Panc1 (cell line): ENCODE measurements at regions not wholly inside any gene's neighbourhood (a gene's known extent, or its start where the extent isn't known, plus 50 kb on each side); places are given as distances from the start of the nearest gene placed in this dataset.

Source experiments
- POLR2AphosphoS5 ChIP-seq: IDR thresholded peaks from 2 replicates; pipeline ENCODE4 v1.6.1; 2012; ENCODE audit warnings: mild to moderate bottlenecking, low read depth, low read length, moderate library complexity
- TF ChIP-seq, protein P1 (sequence below): fragments of 450-650 bp; IDR thresholded peaks from 2 replicates; pipeline ENCODE4 v1.5.1; 2017; ENCODE audit warnings: mild to moderate bottlenecking
- TF ChIP-seq, protein P2 (sequence below), 2 experiments: IDR thresholded peaks; 2 replicates each; pipeline ENCODE4 v1.6.1; 2011 to 2012; ENCODE audit warnings: low read depth in 2 of 2, control low read depth in 1 of 2, low read length in 1 of 2, mild to moderate bottlenecking in 1 of 2, moderate library complexity in 1 of 2; ENCODE audit not compliant: insufficient read depth in 1 of 2

DNA sequence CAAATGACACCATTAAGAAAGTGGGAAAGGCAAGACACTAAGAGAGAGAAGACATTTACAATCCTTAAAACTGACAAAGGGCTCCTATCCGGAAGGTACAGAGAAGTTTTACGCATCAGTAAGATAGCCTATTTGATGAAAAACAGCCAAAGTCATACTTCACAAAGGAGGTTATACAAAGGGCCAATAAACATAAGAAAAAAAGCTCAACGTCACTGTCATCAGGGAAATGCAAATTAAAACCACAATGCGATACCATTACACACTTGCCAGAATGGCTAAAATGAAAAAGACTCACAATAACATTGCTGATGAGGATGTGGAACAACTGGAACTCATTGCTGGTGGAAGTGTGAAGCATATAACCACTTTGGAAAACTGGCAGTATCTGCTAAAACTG is 168.6 kb upstream of the FAR2 start:
- TF ChIP-seq, protein P1, sequence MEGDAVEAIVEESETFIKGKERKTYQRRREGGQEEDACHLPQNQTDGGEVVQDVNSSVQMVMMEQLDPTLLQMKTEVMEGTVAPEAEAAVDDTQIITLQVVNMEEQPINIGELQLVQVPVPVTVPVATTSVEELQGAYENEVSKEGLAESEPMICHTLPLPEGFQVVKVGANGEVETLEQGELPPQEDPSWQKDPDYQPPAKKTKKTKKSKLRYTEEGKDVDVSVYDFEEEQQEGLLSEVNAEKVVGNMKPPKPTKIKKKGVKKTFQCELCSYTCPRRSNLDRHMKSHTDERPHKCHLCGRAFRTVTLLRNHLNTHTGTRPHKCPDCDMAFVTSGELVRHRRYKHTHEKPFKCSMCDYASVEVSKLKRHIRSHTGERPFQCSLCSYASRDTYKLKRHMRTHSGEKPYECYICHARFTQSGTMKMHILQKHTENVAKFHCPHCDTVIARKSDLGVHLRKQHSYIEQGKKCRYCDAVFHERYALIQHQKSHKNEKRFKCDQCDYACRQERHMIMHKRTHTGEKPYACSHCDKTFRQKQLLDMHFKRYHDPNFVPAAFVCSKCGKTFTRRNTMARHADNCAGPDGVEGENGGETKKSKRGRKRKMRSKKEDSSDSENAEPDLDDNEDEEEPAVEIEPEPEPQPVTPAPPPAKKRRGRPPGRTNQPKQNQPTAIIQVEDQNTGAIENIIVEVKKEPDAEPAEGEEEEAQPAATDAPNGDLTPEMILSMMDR = no peak
- TF ChIP-seq, protein P2, sequence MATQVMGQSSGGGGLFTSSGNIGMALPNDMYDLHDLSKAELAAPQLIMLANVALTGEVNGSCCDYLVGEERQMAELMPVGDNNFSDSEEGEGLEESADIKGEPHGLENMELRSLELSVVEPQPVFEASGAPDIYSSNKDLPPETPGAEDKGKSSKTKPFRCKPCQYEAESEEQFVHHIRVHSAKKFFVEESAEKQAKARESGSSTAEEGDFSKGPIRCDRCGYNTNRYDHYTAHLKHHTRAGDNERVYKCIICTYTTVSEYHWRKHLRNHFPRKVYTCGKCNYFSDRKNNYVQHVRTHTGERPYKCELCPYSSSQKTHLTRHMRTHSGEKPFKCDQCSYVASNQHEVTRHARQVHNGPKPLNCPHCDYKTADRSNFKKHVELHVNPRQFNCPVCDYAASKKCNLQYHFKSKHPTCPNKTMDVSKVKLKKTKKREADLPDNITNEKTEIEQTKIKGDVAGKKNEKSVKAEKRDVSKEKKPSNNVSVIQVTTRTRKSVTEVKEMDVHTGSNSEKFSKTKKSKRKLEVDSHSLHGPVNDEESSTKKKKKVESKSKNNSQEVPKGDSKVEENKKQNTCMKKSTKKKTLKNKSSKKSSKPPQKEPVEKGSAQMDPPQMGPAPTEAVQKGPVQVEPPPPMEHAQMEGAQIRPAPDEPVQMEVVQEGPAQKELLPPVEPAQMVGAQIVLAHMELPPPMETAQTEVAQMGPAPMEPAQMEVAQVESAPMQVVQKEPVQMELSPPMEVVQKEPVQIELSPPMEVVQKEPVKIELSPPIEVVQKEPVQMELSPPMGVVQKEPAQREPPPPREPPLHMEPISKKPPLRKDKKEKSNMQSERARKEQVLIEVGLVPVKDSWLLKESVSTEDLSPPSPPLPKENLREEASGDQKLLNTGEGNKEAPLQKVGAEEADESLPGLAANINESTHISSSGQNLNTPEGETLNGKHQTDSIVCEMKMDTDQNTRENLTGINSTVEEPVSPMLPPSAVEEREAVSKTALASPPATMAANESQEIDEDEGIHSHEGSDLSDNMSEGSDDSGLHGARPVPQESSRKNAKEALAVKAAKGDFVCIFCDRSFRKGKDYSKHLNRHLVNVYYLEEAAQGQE (IDR thresholded peaks at IDR 0.05; ENCODE audit: insufficient read depth in 1 of 2, low read depth in 2 of 2, low read length in 1 of 2) = no peak
- TF ChIP-seq POLR2AphosphoS5 = no peak
